ENCODE measurements at regions not wholly inside any gene's neighbourhood (a gene's known extent, or its start where the extent isn't known, plus 50 kb on each side); places are given as distances from the start of the nearest gene placed in this dataset.
"Not testable (repeated sequence)": the region's sequence is repeated elsewhere in the genome, so short reads cannot be mapped to it uniquely, and the experiment has no call there.

- no peak for FAIRE-seq
- WGBS, 2 donors: 51% methylated on average over 3 of the region's 3 CpGs
- no peaks in the 10 kb centered on the region for H3K4me1 ChIP-seq
- DNase-seq: no peak
- H3K9me3 ChIP-seq: no peaks in the 10 kb centered on the region
- TF ChIP-seq, protein P1, sequence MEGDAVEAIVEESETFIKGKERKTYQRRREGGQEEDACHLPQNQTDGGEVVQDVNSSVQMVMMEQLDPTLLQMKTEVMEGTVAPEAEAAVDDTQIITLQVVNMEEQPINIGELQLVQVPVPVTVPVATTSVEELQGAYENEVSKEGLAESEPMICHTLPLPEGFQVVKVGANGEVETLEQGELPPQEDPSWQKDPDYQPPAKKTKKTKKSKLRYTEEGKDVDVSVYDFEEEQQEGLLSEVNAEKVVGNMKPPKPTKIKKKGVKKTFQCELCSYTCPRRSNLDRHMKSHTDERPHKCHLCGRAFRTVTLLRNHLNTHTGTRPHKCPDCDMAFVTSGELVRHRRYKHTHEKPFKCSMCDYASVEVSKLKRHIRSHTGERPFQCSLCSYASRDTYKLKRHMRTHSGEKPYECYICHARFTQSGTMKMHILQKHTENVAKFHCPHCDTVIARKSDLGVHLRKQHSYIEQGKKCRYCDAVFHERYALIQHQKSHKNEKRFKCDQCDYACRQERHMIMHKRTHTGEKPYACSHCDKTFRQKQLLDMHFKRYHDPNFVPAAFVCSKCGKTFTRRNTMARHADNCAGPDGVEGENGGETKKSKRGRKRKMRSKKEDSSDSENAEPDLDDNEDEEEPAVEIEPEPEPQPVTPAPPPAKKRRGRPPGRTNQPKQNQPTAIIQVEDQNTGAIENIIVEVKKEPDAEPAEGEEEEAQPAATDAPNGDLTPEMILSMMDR (IDR thresholded peaks at IDR 0.05): no peak
- no peak for ATAC-seq
- H3K27me3 ChIP-seq: peaks cover 0 to 12% (median 0%) of the 10 kb centered on the region in 4 donors
- no peak overlapping the region for H3K27ac ChIP-seq
- intact Hi-C loops (cut with DNase I): no loop called here
- H3K4me3 ChIP-seq: no peak overlapping the region
- no peaks in the 10 kb centered on the region for H3K36me3 ChIP-seq
These were observed 407.6 kb downstream of the TSHZ3 start for GRCh38 chr19:30941591-30941990.

- Histone ChIP-seq H3K4me1 (no peaks in the 10 kb centered on the region), H3K36me3 (no peaks in the 10 kb centered on the region), H3K27me3 (peaks cover 0 to 12% (median 0%) of the 10 kb centered on the region in 4 donors), H3K4me3 (no peak overlapping the region), H3K27ac (no peak overlapping the region), H3K9me3 (no peaks in the 10 kb centered on the region)
- ATAC-seq (no peak), DNase-seq (no peak), FAIRE-seq (no peak)
- intact Hi-C loops (cut with DNase I): no loop called here
- WGBS, 2 donors: 51 to 57% methylated on average over 5 of the region's 5 CpGs
- TF ChIP-seq, protein P1 (IDR thresholded peaks at IDR 0.05): no peak
These were observed 413.0 kb downstream of the TSHZ3 start for GRCh38 chr19:30936276-30936675.

DNA sequence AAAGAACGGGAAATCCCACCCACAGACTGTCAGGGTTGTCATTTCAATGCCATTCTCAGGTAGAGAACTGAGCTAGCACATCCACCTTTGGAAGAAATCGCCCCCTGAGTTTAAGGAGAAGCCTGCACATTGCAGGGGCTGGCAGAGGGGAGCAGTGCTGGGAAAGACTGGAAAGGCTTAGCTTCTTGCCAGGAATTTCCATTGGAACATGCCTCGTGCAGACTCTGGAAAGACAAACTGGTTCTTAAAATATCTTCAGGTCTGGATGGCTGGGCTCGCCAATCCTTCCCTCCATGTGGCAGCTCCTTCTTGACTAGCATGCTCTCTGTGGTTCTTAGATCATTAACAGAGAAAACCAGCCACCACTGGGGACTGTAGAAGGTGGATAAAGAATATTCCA lies 414.1 kb downstream of the TSHZ3 start:
- DNase-seq (no peak), ATAC-seq (no peak), FAIRE-seq (no peak)
- H3K27me3 ChIP-seq: peaks cover 0 to 12% (median 0%) of the 10 kb centered on the region in 4 donors
- H3K4me3 ChIP-seq: no peak overlapping the region
- no peak overlapping the region for H3K27ac ChIP-seq
- no peaks in the 10 kb centered on the region for H3K4me1 ChIP-seq
- H3K9me3 ChIP-seq: no peaks in the 10 kb centered on the region
- TF ChIP-seq, protein P1 (IDR thresholded peaks at IDR 0.05): no peak
- WGBS, 2 donors: 18 to 26% methylated on average over 4 of the region's 4 CpGs
- H3K36me3 ChIP-seq: no peaks in the 10 kb centered on the region
- intact Hi-C loops (cut with DNase I): no loop called here

DNA sequence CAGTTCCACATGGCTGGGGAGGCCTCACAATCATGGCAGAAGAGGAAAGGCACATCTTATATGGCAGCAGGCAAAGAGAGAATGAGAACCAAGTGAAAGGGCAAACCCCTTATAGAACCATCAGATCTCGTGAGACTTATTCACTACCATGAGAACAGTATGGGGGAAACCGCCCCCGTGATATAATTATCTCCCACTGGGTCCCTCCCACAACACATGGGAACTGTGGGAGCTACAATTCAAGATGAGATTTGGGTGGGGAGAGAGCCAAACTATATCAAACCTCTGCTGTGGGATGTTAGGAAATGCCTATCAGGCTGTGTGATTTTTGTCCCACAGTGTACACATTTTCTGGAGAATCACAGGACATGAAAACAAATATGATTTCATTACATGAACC lies 415.8 kb downstream of the TSHZ3 start:
- ATAC-seq; H3K4me3 ChIP-seq; DNase-seq; intact Hi-C loops (cut with DNase I); H3K36me3 ChIP-seq; H3K9me3 ChIP-seq; H3K4me1 ChIP-seq; H3K27ac ChIP-seq; FAIRE-seq; H3K27me3 ChIP-seq: not testable (repeated sequence)
- WGBS, 2 donors: 60 to 79% methylated on average over 3 of the region's 3 CpGs

- TF ChIP-seq, protein P1 (IDR thresholded peaks at IDR 0.05): no peak
- Histone ChIP-seq H3K4me3 (no peak overlapping the region), H3K9me3 (no peaks in the 10 kb centered on the region), H3K27ac (no peak overlapping the region), H3K36me3 (no peaks in the 10 kb centered on the region), H3K4me1 (no peaks in the 10 kb centered on the region), H3K27me3 (no peaks in the 10 kb centered on the region)
- no peak for ATAC-seq
- intact Hi-C loops (cut with DNase I): no loop called here
- FAIRE-seq: no peak
- no peak for DNase-seq
- WGBS, 2 donors: 27 to 39% methylated on average over 3 of the region's 3 CpGs
These were observed 416.4 kb downstream of the TSHZ3 start for GRCh38 chr19:30932854-30933253.
